ENCODE measurements at regions not wholly inside any gene's neighbourhood (a gene's known extent, or its start where the extent isn't known, plus 50 kb on each side); places are given as distances from the start of the nearest gene placed in this dataset.

GRCh38 chr6:140908505-140908904 lies 1224.2 kb upstream of the GJE1 start:
- Histone ChIP-seq H3K9me2 (replicated peaks; ENCODE audit: insufficient read depth, low read length) (no peaks in the 10 kb centered on the region), H3K4me2 (ENCODE audit: low read depth, low read length, poor library complexity, severe bottlenecking) (no peak overlapping the region), H3K4me3 (ENCODE audit: low read length) (no peak overlapping the region), H3K27me3 (ENCODE audit: low read length) (no peaks in the 10 kb centered on the region), H2AFZ (ENCODE audit: low read length) (no peak overlapping the region), H3K9ac (ENCODE audit: low read length) (no peak overlapping the region), H3K79me2 (ENCODE audit: low read length) (no peaks in the 10 kb centered on the region), H3K9me3 (ENCODE audit: low read length) (no peaks in the 10 kb centered on the region), H3K27ac (ENCODE audit: low read length) (no peak overlapping the region), H3K36me3 (ENCODE audit: insufficient read depth, low read length) (no peaks in the 10 kb centered on the region), H3K4me1 (ENCODE audit: low read length) (no peaks in the 10 kb centered on the region), H4K20me1 (ENCODE audit: insufficient read depth, low read depth, low read length) (no peaks in the 10 kb centered on the region)
- no peak for DNase-seq

DNA sequence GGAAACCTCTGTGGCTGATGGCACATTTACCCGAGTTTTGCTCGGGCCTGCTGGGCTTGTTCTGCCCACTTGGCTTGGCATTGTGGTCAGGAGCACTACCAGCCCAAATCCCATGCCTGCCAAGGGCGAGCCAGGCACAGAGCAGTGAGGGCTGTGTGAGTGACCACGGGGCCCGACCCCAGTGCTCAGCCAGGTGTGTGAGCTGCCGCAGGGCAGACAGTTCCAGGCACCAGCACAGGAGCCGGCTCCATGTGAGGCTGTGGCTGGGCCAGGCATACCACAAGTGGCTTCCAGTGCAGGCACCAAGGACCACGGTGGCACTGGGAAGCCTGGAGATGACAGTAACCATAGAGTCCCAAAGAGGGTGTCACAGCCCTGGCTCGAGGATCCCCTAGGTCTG lies 1225.5 kb upstream of the GJE1 start:
- no peak for DNase-seq
- Histone ChIP-seq H2AFZ (ENCODE audit: low read length) (no peak overlapping the region), H3K9ac (ENCODE audit: low read length) (no peak overlapping the region), H3K4me2 (ENCODE audit: low read depth, low read length, poor library complexity, severe bottlenecking) (no peak overlapping the region), H3K36me3 (ENCODE audit: insufficient read depth, low read length) (no peaks in the 10 kb centered on the region), H3K4me1 (ENCODE audit: low read length) (no peaks in the 10 kb centered on the region), H3K9me2 (replicated peaks; ENCODE audit: insufficient read depth, low read length) (no peaks in the 10 kb centered on the region), H4K20me1 (ENCODE audit: insufficient read depth, low read depth, low read length) (no peaks in the 10 kb centered on the region), H3K27ac (ENCODE audit: low read length) (no peak overlapping the region), H3K27me3 (ENCODE audit: low read length) (no peaks in the 10 kb centered on the region), H3K9me3 (ENCODE audit: low read length) (no peaks in the 10 kb centered on the region), H3K79me2 (ENCODE audit: low read length) (no peaks in the 10 kb centered on the region), H3K4me3 (ENCODE audit: low read length) (no peak overlapping the region)

DNA sequence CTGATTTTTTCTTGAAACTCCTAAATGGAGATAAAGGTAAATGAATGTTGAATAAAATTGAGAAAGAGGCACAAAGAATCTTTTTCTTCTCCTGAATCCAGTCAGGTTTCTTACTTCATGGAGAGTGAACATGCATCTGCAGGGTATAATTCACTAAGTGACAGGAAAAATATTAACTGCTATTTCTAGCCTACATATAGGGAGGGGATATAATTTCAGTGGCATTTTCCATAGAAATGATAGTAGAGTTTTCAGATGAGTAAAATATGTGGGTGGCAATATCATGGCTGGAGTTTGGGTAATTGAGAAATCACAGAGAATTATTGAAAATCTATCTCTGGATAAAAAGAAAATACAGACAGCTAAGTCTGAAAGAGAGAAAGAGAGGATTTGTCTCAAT lies 1227.0 kb upstream of the GJE1 start:
- H4K20me1 ChIP-seq (ENCODE audit: insufficient read depth, low read depth, low read length): no peaks in the 10 kb centered on the region
- H3K9ac ChIP-seq (ENCODE audit: low read length): no peak overlapping the region

GRCh38 chr6:140905050-140905449 lies 1227.7 kb upstream of the GJE1 start:
- Histone ChIP-seq H3K9me2 (replicated peaks; ENCODE audit: insufficient read depth, low read length) (0 out of 2 replicates have a peak, but pooled peaks cover 2% of the 10 kb centered on the region), H3K36me3 (ENCODE audit: insufficient read depth, low read length) (no peaks in the 10 kb centered on the region), H3K4me3 (ENCODE audit: low read length) (no peak overlapping the region), H4K20me1 (ENCODE audit: insufficient read depth, low read depth, low read length) (no peaks in the 10 kb centered on the region), H3K4me1 (ENCODE audit: low read length) (no peaks in the 10 kb centered on the region), H3K27ac (ENCODE audit: low read length) (no peak overlapping the region), H3K4me2 (ENCODE audit: low read depth, low read length, poor library complexity, severe bottlenecking) (no peak overlapping the region), H3K9me3 (ENCODE audit: low read length) (no peaks in the 10 kb centered on the region), H2AFZ (ENCODE audit: low read length) (no peak overlapping the region), H3K79me2 (ENCODE audit: low read length) (no peaks in the 10 kb centered on the region), H3K9ac (ENCODE audit: low read length) (no peak overlapping the region), H3K27me3 (ENCODE audit: low read length) (0 out of 2 replicates have a peak, but pooled peaks cover 3% of the 10 kb centered on the region)
- no peak for DNase-seq

More for the DNA sequence above, 1227.0 kb upstream of the GJE1 start:
- H3K27ac ChIP-seq (ENCODE audit: low read length): no peak overlapping the region
- H3K79me2 ChIP-seq (ENCODE audit: low read length): no peaks in the 10 kb centered on the region
- no peaks in the 10 kb centered on the region for H3K36me3 ChIP-seq (ENCODE audit: insufficient read depth, low read length)
- no peak overlapping the region for H2AFZ ChIP-seq (ENCODE audit: low read length)
- no peak overlapping the region for H3K4me2 ChIP-seq (ENCODE audit: low read depth, low read length, poor library complexity, severe bottlenecking)
- H3K27me3 ChIP-seq (ENCODE audit: low read length): 0 out of 2 replicates have a peak, but pooled peaks cover 3% of the 10 kb centered on the region
- 0 out of 2 replicates have a peak, but pooled peaks cover 2% of the 10 kb centered on the region for H3K9me2 ChIP-seq (replicated peaks; ENCODE audit: insufficient read depth, low read length)
- H3K4me1 ChIP-seq (ENCODE audit: low read length): no peaks in the 10 kb centered on the region
- H3K9me3 ChIP-seq (ENCODE audit: low read length): no peaks in the 10 kb centered on the region
- no peak overlapping the region for H3K4me3 ChIP-seq (ENCODE audit: low read length)
- no peak for DNase-seq

DNA sequence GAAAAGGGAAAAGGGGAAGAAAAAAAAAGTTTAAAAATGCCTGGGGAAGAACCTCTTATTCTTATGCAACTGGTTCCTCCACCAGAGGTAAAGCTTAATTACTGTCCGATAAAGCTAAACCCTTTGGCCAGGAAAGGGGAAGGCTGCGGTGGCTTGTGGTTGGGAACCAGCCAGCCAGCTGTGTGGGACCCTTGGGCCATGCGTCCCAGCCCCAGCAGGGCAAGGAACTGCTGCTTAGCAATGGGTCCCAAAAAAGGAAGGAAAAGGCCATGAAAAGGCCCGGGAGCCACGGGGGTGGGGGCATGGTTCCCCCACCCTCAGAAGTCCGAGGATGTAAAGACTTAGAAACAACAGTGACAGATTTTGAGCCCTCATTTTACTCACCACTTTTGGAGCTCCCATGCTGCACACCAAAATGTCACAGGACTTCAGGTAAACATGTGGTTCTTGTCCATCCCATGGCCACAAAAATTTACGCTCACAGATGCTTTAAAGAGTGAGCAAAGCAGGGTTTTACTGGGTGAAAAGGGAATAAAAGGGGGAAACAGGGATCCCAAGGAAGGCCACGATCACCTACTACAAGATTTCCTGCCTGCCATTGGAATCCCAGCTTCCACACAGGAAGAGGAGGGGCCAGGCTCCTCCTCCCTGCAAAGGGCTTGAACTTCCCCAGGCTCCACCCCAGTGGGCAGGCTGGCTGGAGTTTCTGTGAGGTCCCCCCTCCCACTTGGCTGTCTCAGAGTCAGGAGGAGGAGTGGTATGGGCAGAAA lies 1234.7 kb upstream of the GJE1 start:
- Histone ChIP-seq H3K4me3 (ENCODE audit: low read length) (no peak overlapping the region), H3K27me3 (ENCODE audit: low read length) (0 out of 2 replicates have a peak, but pooled peaks cover 3% of the 10 kb centered on the region), H4K20me1 (ENCODE audit: insufficient read depth, low read depth, low read length) (no peaks in the 10 kb centered on the region), H3K36me3 (ENCODE audit: insufficient read depth, low read length) (no peaks in the 10 kb centered on the region), H3K4me1 (ENCODE audit: low read length) (no peaks in the 10 kb centered on the region), H3K9me3 (ENCODE audit: low read length) (no peaks in the 10 kb centered on the region), H3K27ac (ENCODE audit: low read length) (no peak overlapping the region), H3K79me2 (ENCODE audit: low read length) (no peaks in the 10 kb centered on the region), H3K9me2 (replicated peaks; ENCODE audit: insufficient read depth, low read length) (0 out of 2 replicates have a peak, but pooled peaks cover 2% of the 10 kb centered on the region), H3K9ac (ENCODE audit: low read length) (no peak overlapping the region), H3K4me2 (ENCODE audit: low read depth, low read length, poor library complexity, severe bottlenecking) (no peak overlapping the region), H2AFZ (ENCODE audit: low read length) (no peak overlapping the region; the same call in 1 of the 2 replicates)
- DNase-seq: no peak

DNA sequence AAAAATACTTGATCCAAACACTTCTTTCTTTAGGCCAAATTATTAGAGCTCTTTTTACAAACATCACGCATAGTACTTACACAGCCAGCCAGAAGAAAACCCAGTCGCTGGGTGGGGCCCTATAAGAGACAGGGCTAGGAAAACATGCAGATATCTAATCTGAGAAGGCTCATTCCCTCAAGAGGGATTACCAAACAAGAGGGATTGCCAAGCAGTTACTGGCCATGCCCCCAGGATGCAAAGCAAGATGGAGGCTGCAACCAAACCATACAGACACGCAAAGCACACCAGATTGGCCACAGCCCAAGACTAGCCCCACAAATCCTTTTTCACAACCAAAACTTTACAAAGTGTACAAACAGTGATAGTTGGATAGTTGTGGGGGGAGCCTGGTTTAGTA lies 1235.4 kb upstream of the GJE1 start:
- Histone ChIP-seq H4K20me1 (ENCODE audit: insufficient read depth, low read depth, low read length) (no peaks in the 10 kb centered on the region), H3K4me2 (ENCODE audit: low read depth, low read length, poor library complexity, severe bottlenecking) (no peak overlapping the region), H3K27me3 (ENCODE audit: low read length) (0 out of 2 replicates have a peak, but pooled peaks cover 3% of the 10 kb centered on the region), H3K9me3 (ENCODE audit: low read length) (no peaks in the 10 kb centered on the region), H3K36me3 (ENCODE audit: insufficient read depth, low read length) (no peaks in the 10 kb centered on the region), H3K27ac (ENCODE audit: low read length) (no peak overlapping the region), H3K4me1 (ENCODE audit: low read length) (no peaks in the 10 kb centered on the region), H2AFZ (ENCODE audit: low read length) (no peak overlapping the region), H3K4me3 (ENCODE audit: low read length) (no peak overlapping the region), H3K79me2 (ENCODE audit: low read length) (no peaks in the 10 kb centered on the region), H3K9me2 (replicated peaks; ENCODE audit: insufficient read depth, low read length) (0 out of 2 replicates have a peak, but pooled peaks cover 2% of the 10 kb centered on the region), H3K9ac (ENCODE audit: low read length) (no peak overlapping the region)
- no peak for DNase-seq

GRCh38 chr6:140893432-140893831 lies 1239.3 kb upstream of the GJE1 start:
- no peaks in the 10 kb centered on the region for H3K9me2 ChIP-seq (replicated peaks; ENCODE audit: insufficient read depth, low read length)
- H3K4me3 ChIP-seq (ENCODE audit: low read length): no peak overlapping the region
- H3K36me3 ChIP-seq (ENCODE audit: insufficient read depth, low read length): no peaks in the 10 kb centered on the region
- DNase-seq: no peak
- H2AFZ ChIP-seq (ENCODE audit: low read length): no peak overlapping the region
- no peaks in the 10 kb centered on the region for H3K79me2 ChIP-seq (ENCODE audit: low read length)
- no peaks in the 10 kb centered on the region for H4K20me1 ChIP-seq (ENCODE audit: insufficient read depth, low read depth, low read length)
- H3K27me3 ChIP-seq (ENCODE audit: low read length): no peaks in the 10 kb centered on the region
- no peaks in the 10 kb centered on the region for H3K4me1 ChIP-seq (ENCODE audit: low read length)
- H3K4me2 ChIP-seq (ENCODE audit: low read depth, low read length, poor library complexity, severe bottlenecking): no peak overlapping the region
- no peaks in the 10 kb centered on the region for H3K9me3 ChIP-seq (ENCODE audit: low read length)
- no peak overlapping the region for H3K9ac ChIP-seq (ENCODE audit: low read length)
- no peak overlapping the region for H3K27ac ChIP-seq (ENCODE audit: low read length)

GRCh38 chr6:140879946-140880345 lies 1252.8 kb upstream of the GJE1 start:
- Histone ChIP-seq H3K79me2 (ENCODE audit: low read length) (no peaks in the 10 kb centered on the region), H3K4me1 (ENCODE audit: low read length) (no peaks in the 10 kb centered on the region), H3K9me3 (ENCODE audit: low read length) (no peaks in the 10 kb centered on the region), H3K4me3 (ENCODE audit: low read length) (no peak overlapping the region), H3K9ac (ENCODE audit: low read length) (no peak overlapping the region), H3K27ac (ENCODE audit: low read length) (no peak overlapping the region), H4K20me1 (ENCODE audit: insufficient read depth, low read depth, low read length) (no peaks in the 10 kb centered on the region), H2AFZ (ENCODE audit: low read length) (no peak overlapping the region), H3K36me3 (ENCODE audit: insufficient read depth, low read length) (no peaks in the 10 kb centered on the region), H3K27me3 (ENCODE audit: low read length) (no peaks in the 10 kb centered on the region), H3K9me2 (replicated peaks; ENCODE audit: insufficient read depth, low read length) (no peaks in the 10 kb centered on the region), H3K4me2 (ENCODE audit: low read depth, low read length, poor library complexity, severe bottlenecking) (no peak overlapping the region)
- no peak for DNase-seq

All from Karpas-422 (cell line).